Sigmoid colon (tissue), 4 donors: ENCODE measurements at regions not wholly inside any gene's neighbourhood (a gene's known extent, or its start where the extent isn't known, plus 50 kb on each side); places are given as distances from the start of the nearest gene placed in this dataset.

Experiments used
- POLR2AphosphoS5 ChIP-seq, 4 donors: sonication (generic); formaldehyde crosslinking; IDR thresholded peaks; one replicate each; pipeline ENCODE4 v1.6.1; 2017; ENCODE audit warnings: antibody characterized with exemption in 4 of 4
- TF ChIP-seq, protein P1 (sequence below), 4 experiments: fragments of 450-650 bp in 3 of 4; fragments of 200-600 bp in 1 of 4; IDR thresholded peaks; one replicate each; pipeline ENCODE4 v1.5.1; 2016 to 2019; ENCODE audit warnings: antibody characterized with exemption in 4 of 4, mild to moderate bottlenecking in 3 of 4, moderate library complexity in 2 of 4

DNA sequence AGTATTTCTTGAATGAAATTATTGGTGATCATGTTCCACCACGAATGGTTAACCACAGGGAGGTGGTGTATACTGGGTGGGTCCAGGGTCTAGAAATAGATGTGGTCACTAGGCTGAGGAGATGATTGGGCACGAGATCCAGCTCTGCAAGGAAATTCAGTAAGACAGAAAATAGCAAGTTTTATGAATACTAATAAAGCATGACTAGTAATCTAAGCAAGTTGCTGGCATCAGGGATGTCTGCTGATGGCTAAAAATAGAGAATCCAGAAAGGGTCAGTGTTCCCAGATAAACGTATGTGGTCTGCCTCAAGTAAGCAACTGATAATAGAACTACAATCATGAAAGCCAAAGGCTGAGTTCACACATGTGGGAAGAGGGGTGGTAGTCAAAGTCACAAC lies 108.3 kb upstream of the FRMD4B start:
- TF ChIP-seq, protein P1, sequence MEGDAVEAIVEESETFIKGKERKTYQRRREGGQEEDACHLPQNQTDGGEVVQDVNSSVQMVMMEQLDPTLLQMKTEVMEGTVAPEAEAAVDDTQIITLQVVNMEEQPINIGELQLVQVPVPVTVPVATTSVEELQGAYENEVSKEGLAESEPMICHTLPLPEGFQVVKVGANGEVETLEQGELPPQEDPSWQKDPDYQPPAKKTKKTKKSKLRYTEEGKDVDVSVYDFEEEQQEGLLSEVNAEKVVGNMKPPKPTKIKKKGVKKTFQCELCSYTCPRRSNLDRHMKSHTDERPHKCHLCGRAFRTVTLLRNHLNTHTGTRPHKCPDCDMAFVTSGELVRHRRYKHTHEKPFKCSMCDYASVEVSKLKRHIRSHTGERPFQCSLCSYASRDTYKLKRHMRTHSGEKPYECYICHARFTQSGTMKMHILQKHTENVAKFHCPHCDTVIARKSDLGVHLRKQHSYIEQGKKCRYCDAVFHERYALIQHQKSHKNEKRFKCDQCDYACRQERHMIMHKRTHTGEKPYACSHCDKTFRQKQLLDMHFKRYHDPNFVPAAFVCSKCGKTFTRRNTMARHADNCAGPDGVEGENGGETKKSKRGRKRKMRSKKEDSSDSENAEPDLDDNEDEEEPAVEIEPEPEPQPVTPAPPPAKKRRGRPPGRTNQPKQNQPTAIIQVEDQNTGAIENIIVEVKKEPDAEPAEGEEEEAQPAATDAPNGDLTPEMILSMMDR (IDR thresholded peaks at IDR 0.05): no peak
- no peak for TF ChIP-seq POLR2AphosphoS5 (IDR thresholded peaks at IDR 0.05)
